ENCODE measurements at regions not wholly inside any gene's neighbourhood (a gene's known extent, or its start where the extent isn't known, plus 50 kb on each side); places are given as distances from the start of the nearest gene placed in this dataset.

- Histone ChIP-seq H3K4me3 (ENCODE audit: control insufficient read depth in 1 of 7, extremely low read depth in 1 of 7, insufficient read depth in 4 of 7, low read depth in 2 of 7, low read length in 6 of 7) (no peak overlapping the region), H3K4me1 (ENCODE audit: control extremely low read depth in 1 of 4, control insufficient read depth in 4 of 4, insufficient read depth in 4 of 4, low read length in 3 of 4) (no peaks in the 10 kb centered on the region), H3K36me3 (ENCODE audit: control insufficient read depth in 4 of 4, insufficient read depth in 4 of 4, low read length in 3 of 4) (no peaks in the 10 kb centered on the region), H3K9me3 (ENCODE audit: control extremely low read depth in 1 of 5, control insufficient read depth in 4 of 5, insufficient read depth in 2 of 5, low read depth in 1 of 5, low read length in 4 of 5) (no peaks in the 10 kb centered on the region), H3K27ac (ENCODE audit: insufficient read depth in 1 of 2, low read depth in 1 of 2, low read length in 2 of 2, poor library complexity in 1 of 2, severe bottlenecking in 2 of 2) (no peak overlapping the region), H3K27me3 (replicated peaks in 2 of 5; ENCODE audit: control insufficient read depth in 4 of 5, insufficient read depth in 5 of 5, low read length in 4 of 5) (no peaks in the 10 kb centered on the region)
- ChIA-PET CTCF (no interaction called here), POLR2A (no interaction called here)
- no CpG with 5 or more reads among the region's 2 CpGs for WGBS (ENCODE audit: insufficient coverage)
- no peak for DNase-seq
These were observed 123.1 kb upstream of the MID1 start for GRCh38 chrX:10743476-10743875.

DNA sequence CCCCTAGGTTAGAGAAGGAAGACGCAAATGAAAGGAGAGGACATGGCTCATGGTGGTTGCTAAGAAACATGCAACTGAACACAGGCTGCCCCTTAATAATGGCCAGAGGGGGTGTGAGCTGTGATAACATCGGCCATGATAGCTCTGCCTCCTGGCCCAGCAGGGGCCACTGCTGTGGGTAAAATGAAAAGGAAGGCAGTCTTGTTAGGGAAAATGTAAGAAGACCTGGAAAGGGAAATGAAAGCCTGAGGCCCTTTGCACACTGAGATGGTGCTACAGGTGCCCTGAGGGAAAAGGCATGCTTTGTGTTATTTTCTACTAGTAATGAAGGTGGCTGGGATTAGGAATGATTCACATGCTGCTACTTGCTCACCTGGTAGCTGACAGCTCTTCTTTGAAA, 123.6 kb upstream of the MID1 start:
- WGBS (ENCODE audit: insufficient coverage) = 67% methylated on average over 1 of the region's 2 CpGs
- Histone ChIP-seq H3K4me3 (ENCODE audit: control insufficient read depth in 1 of 7, extremely low read depth in 1 of 7, insufficient read depth in 4 of 7, low read depth in 2 of 7, low read length in 6 of 7) (no peak overlapping the region), H3K27ac (ENCODE audit: insufficient read depth in 1 of 2, low read depth in 1 of 2, low read length in 2 of 2, poor library complexity in 1 of 2, severe bottlenecking in 2 of 2) (no peak overlapping the region), H3K36me3 (ENCODE audit: control insufficient read depth in 4 of 4, insufficient read depth in 4 of 4, low read length in 3 of 4) (no peaks in the 10 kb centered on the region), H3K27me3 (replicated peaks in 2 of 5; ENCODE audit: control insufficient read depth in 4 of 5, insufficient read depth in 5 of 5, low read length in 4 of 5) (no peaks in the 10 kb centered on the region), H3K4me1 (ENCODE audit: control extremely low read depth in 1 of 4, control insufficient read depth in 4 of 4, insufficient read depth in 4 of 4, low read length in 3 of 4) (no peaks in the 10 kb centered on the region), H3K9me3 (ENCODE audit: control extremely low read depth in 1 of 5, control insufficient read depth in 4 of 5, insufficient read depth in 2 of 5, low read depth in 1 of 5, low read length in 4 of 5) (no peaks in the 10 kb centered on the region)
- CTCF ChIA-PET = no interaction called here
- DNase-seq = no peak
- POLR2A ChIA-PET = no interaction called here

- H3K36me3 ChIP-seq (ENCODE audit: control insufficient read depth in 4 of 4, insufficient read depth in 4 of 4, low read length in 3 of 4) = no peaks in the 10 kb centered on the region
- no peak overlapping the region for H3K27ac ChIP-seq (ENCODE audit: insufficient read depth in 1 of 2, low read depth in 1 of 2, low read length in 2 of 2, poor library complexity in 1 of 2, severe bottlenecking in 2 of 2)
- no peaks in the 10 kb centered on the region for H3K9me3 ChIP-seq (ENCODE audit: control extremely low read depth in 1 of 5, control insufficient read depth in 4 of 5, insufficient read depth in 2 of 5, low read depth in 1 of 5, low read length in 4 of 5)
- 90% methylated on average over 1 of the region's 1 CpG for WGBS (ENCODE audit: insufficient coverage)
- CTCF ChIA-PET = no interaction called here
- no peak overlapping the region for H3K4me3 ChIP-seq (ENCODE audit: control insufficient read depth in 1 of 7, extremely low read depth in 1 of 7, insufficient read depth in 4 of 7, low read depth in 2 of 7, low read length in 6 of 7)
- H3K27me3 ChIP-seq (replicated peaks in 2 of 5; ENCODE audit: control insufficient read depth in 4 of 5, insufficient read depth in 5 of 5, low read length in 4 of 5) = peaks cover 0 to 2% (median 0%) of the 10 kb centered on the region in 5 experiments
- H3K4me1 ChIP-seq (ENCODE audit: control extremely low read depth in 1 of 4, control insufficient read depth in 4 of 4, insufficient read depth in 4 of 4, low read length in 3 of 4) = no peaks in the 10 kb centered on the region
- no peak for DNase-seq
- POLR2A ChIA-PET = no interaction called here
These were observed 127.6 kb upstream of the MID1 start for GRCh38 chrX:10747975-10748374.

GRCh38 chrX:10749113-10749512, 128.7 kb upstream of the MID1 start:
- ChIA-PET CTCF (interaction anchor here (1.3 kb wide), 1 partner anchor 18 kb away, joined by 3 read pairs; no protein-coding TSS in a partner anchor), POLR2A (no interaction called here)
- 70% methylated on average over 2 of the region's 3 CpGs for WGBS (ENCODE audit: insufficient coverage)
- no peak for DNase-seq
- H3K4me1 ChIP-seq (ENCODE audit: control extremely low read depth in 1 of 4, control insufficient read depth in 4 of 4, insufficient read depth in 4 of 4, low read length in 3 of 4) = no peaks in the 10 kb centered on the region
- no peak overlapping the region for H3K4me3 ChIP-seq (ENCODE audit: control insufficient read depth in 1 of 7, extremely low read depth in 1 of 7, insufficient read depth in 4 of 7, low read depth in 2 of 7, low read length in 6 of 7)
- no peak overlapping the region for H3K27ac ChIP-seq (ENCODE audit: insufficient read depth in 1 of 2, low read depth in 1 of 2, low read length in 2 of 2, poor library complexity in 1 of 2, severe bottlenecking in 2 of 2)
- no peaks in the 10 kb centered on the region for H3K36me3 ChIP-seq (ENCODE audit: control insufficient read depth in 4 of 4, insufficient read depth in 4 of 4, low read length in 3 of 4)
- H3K27me3 ChIP-seq (replicated peaks in 2 of 5; ENCODE audit: control insufficient read depth in 4 of 5, insufficient read depth in 5 of 5, low read length in 4 of 5) = peaks cover 0 to 2% (median 0%) of the 10 kb centered on the region in 5 experiments
- no peaks in the 10 kb centered on the region for H3K9me3 ChIP-seq (ENCODE audit: control extremely low read depth in 1 of 5, control insufficient read depth in 4 of 5, insufficient read depth in 2 of 5, low read depth in 1 of 5, low read length in 4 of 5)

- H3K36me3 ChIP-seq (ENCODE audit: control insufficient read depth in 4 of 4, insufficient read depth in 4 of 4, low read length in 3 of 4) = no peaks in the 10 kb centered on the region
- CTCF ChIA-PET = interaction anchor here (1.3 kb wide), 1 partner anchor 19 kb away, joined by 3 read pairs; no protein-coding TSS in a partner anchor
These were observed 130.2 kb upstream of the MID1 start for GRCh38 chrX:10750581-10750980.

DNA sequence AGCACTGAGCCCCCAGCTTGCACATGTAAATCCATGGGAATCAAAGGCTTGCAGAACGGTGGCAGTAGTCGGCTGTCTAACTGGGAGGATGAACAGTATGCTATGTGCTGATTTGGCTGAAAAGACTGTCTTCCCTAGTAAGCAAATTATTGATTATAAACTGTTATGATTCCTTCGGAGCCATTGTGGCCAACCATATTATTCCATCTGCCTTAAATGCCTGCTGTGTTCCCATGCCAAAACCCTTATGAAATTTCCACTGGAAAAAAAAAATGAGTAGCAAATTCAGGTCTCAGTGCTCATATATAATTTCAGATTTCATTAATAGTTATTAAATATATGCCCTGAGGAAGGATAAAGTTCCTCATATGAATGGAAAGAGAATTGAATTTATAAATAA, 132.7 kb upstream of the MID1 start:
- no peak for DNase-seq
- Histone ChIP-seq H3K4me1 (ENCODE audit: control extremely low read depth in 1 of 4, control insufficient read depth in 4 of 4, insufficient read depth in 4 of 4, low read length in 3 of 4) (peaks cover 0 to 2% (median 0%) of the 10 kb centered on the region in 4 experiments), H3K36me3 (ENCODE audit: control insufficient read depth in 4 of 4, insufficient read depth in 4 of 4, low read length in 3 of 4) (no peaks in the 10 kb centered on the region), H3K27ac (ENCODE audit: insufficient read depth in 1 of 2, low read depth in 1 of 2, low read length in 2 of 2, poor library complexity in 1 of 2, severe bottlenecking in 2 of 2) (no peak overlapping the region), H3K27me3 (replicated peaks in 2 of 5; ENCODE audit: control insufficient read depth in 4 of 5, insufficient read depth in 5 of 5, low read length in 4 of 5) (peaks cover 0 to 4% (median 0%) of the 10 kb centered on the region in 5 experiments), H3K4me3 (ENCODE audit: control insufficient read depth in 1 of 7, extremely low read depth in 1 of 7, insufficient read depth in 4 of 7, low read depth in 2 of 7, low read length in 6 of 7) (no peak overlapping the region), H3K9me3 (ENCODE audit: control extremely low read depth in 1 of 5, control insufficient read depth in 4 of 5, insufficient read depth in 2 of 5, low read depth in 1 of 5, low read length in 4 of 5) (no peaks in the 10 kb centered on the region)
- 92% methylated on average over 2 of the region's 3 CpGs for WGBS (ENCODE audit: insufficient coverage)
- ChIA-PET CTCF (no interaction called here), POLR2A (no interaction called here)

More at GRCh38 chrX:10750581-10750980, 130.2 kb upstream of the MID1 start:
- H3K4me1 ChIP-seq (ENCODE audit: control extremely low read depth in 1 of 4, control insufficient read depth in 4 of 4, insufficient read depth in 4 of 4, low read length in 3 of 4) = peaks cover 0 to 2% (median 0%) of the 10 kb centered on the region in 4 experiments
- no peak overlapping the region for H3K27ac ChIP-seq (ENCODE audit: insufficient read depth in 1 of 2, low read depth in 1 of 2, low read length in 2 of 2, poor library complexity in 1 of 2, severe bottlenecking in 2 of 2)
- H3K9me3 ChIP-seq (ENCODE audit: control extremely low read depth in 1 of 5, control insufficient read depth in 4 of 5, insufficient read depth in 2 of 5, low read depth in 1 of 5, low read length in 4 of 5) = no peaks in the 10 kb centered on the region
- POLR2A ChIA-PET = no interaction called here
- 91% methylated on average over 5 of the region's 7 CpGs for WGBS (ENCODE audit: insufficient coverage)
- peaks cover 0 to 4% (median 0%) of the 10 kb centered on the region in 5 experiments for H3K27me3 ChIP-seq (replicated peaks in 2 of 5; ENCODE audit: control insufficient read depth in 4 of 5, insufficient read depth in 5 of 5, low read length in 4 of 5)
- DNase-seq = no peak
- no peak overlapping the region for H3K4me3 ChIP-seq (ENCODE audit: control insufficient read depth in 1 of 7, extremely low read depth in 1 of 7, insufficient read depth in 4 of 7, low read depth in 2 of 7, low read length in 6 of 7)

DNA sequence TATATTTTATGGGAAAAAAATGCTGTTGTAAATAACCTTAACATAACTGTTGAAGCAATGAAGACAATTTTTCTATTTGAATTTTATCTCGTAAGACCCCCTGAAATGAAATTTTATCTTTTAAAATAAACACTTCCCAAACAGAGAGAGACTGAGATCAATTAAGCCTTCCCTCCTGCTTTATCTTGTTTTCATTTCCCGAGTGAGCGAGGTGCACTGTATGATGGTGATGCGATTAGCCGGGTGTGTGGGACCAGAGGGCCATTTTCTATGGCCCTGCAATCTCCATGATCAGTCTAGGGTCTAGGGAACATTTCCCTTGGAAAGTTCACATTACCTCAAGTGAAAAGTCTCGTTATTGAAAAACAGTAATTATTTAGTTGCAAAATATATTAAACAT, 134.1 kb upstream of the MID1 start:
- CTCF ChIA-PET = no interaction called here
- peaks cover 0 to 4% (median 0%) of the 10 kb centered on the region in 5 experiments for H3K27me3 ChIP-seq (replicated peaks in 2 of 5; ENCODE audit: control insufficient read depth in 4 of 5, insufficient read depth in 5 of 5, low read length in 4 of 5)
- no peaks in the 10 kb centered on the region for H3K9me3 ChIP-seq (ENCODE audit: control extremely low read depth in 1 of 5, control insufficient read depth in 4 of 5, insufficient read depth in 2 of 5, low read depth in 1 of 5, low read length in 4 of 5)
- DNase-seq = no peak
- H3K36me3 ChIP-seq (ENCODE audit: control insufficient read depth in 4 of 4, insufficient read depth in 4 of 4, low read length in 3 of 4) = no peaks in the 10 kb centered on the region
- H3K4me3 ChIP-seq (ENCODE audit: control insufficient read depth in 1 of 7, extremely low read depth in 1 of 7, insufficient read depth in 4 of 7, low read depth in 2 of 7, low read length in 6 of 7) = no peak overlapping the region
- POLR2A ChIA-PET = no interaction called here
- H3K4me1 ChIP-seq (ENCODE audit: control extremely low read depth in 1 of 4, control insufficient read depth in 4 of 4, insufficient read depth in 4 of 4, low read length in 3 of 4) = peaks cover 0 to 2% (median 0%) of the 10 kb centered on the region in 4 experiments
- no peak overlapping the region for H3K27ac ChIP-seq (ENCODE audit: insufficient read depth in 1 of 2, low read depth in 1 of 2, low read length in 2 of 2, poor library complexity in 1 of 2, severe bottlenecking in 2 of 2)
- WGBS (ENCODE audit: insufficient coverage) = 93% methylated on average over 5 of the region's 6 CpGs
